ENCODE measurements at regions not wholly inside any gene's neighbourhood (a gene's known extent, or its start where the extent isn't known, plus 50 kb on each side); places are given as distances from the start of the nearest gene placed in this dataset.

DNA sequence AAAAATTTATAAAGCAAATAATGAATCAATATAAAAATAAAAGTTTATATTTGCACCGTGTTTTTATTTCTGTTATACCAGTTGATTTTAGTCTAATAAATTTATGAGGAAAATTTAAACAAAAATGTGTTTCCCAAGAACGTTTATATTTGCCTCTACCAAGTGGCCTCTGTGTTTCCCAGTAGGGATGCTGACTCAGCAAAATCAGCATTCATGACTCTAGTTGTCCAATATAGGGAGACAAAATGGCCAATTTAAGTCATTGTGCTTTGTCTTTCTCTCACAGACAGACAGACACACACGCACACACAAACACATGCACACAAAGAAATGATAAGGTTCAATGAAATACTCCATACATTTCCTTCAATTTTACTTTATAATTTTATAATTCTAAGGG lies 942.5 kb upstream of the ZWINT start:
- DNase-seq, result no peak

DNA sequence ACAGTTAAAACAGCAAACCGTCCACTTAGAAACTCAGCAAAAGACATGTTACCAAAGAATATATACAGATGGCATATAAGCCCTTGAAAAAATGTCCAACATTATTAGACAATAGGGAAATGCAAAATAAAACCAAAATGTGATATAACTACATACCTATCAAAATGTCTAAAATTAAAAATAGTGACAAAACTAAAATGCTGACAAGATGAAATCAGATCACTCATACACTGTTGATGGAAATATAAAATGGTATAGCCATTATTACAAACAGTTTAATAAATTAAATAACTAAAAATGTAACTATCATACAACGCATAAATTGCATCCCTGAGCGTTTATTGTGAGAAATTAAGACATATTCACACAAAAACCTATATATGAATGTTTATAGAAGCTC lies 939.7 kb upstream of the ZWINT start:
- DNase-seq, result no peak

DNA sequence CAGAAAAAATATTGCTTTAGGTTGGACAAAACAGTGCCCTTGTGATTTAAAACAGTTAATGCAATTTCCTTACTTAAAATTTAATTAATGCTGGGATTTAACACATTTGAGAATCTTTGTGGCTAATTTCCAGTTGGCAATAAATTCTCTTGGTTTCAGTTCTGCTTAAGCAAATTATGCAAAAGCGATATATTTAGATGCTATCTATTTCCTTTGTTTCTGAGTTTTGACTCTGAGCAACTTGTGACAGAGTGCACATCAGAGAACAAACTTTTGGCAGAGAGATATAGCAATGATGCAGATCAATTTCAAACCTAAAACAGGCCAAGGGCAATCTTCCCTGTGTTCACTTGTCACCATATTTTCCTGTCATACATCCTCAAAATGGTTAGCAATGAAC lies 933.6 kb upstream of the ZWINT start:
- no peak for DNase-seq

DNA sequence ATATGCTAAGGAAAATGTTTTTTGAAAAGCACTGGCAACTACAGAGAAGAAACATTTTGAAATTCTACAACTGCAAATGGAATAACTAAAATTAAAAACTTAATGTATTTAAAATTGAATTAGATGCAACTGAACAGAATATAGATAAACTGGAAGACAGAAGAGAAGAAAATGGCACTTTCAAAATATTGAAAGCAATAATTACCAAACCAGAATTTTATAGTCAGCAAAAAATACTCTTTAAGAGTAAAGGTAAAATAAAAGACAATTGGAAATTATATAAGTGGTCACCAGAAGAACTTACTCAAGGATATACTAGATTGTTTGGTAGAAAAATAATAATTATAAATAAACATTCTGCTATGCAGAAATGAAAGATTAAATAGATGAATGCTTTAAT lies 927.7 kb upstream of the ZWINT start:
- no peak for DNase-seq

DNA sequence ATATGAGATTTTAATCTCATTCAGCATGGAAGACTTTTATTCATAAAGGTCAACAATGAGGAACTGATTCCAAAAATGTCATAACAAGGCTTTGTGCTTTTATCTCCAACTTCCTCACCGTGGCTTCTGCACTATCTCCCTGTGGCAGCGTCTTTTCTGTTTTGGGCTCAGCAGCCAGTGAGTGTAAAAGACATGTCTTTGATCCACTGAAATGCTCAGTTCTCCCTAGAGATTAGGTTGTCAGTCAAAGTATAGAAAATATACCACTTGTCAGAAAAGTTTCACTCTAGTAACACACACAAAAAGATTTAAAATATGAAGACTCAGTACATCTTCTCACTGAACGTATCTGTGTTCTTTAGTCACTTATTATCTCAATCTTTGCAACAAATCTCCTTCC lies 901.8 kb upstream of the ZWINT start:
- DNase-seq, result no peak

DNA sequence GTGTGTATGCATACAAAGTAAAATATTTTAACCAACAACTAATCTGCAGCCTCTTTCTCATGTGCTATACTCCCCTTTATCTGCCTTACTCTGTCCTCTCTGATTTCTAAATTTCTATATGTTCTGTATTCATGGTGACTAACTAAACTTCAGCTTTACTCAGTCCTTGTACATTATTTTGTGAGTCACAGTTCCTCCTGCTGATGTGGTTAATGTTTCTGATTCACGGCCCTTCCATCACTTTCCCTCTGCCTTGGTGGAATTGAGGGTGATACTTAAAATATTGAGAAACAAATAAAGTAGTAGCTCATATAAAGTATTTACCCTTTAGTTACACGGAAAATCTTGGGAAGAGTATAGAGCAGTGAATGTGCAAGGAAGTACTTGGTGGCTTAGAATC lies 899.1 kb upstream of the ZWINT start:
- no peak for DNase-seq

DNA sequence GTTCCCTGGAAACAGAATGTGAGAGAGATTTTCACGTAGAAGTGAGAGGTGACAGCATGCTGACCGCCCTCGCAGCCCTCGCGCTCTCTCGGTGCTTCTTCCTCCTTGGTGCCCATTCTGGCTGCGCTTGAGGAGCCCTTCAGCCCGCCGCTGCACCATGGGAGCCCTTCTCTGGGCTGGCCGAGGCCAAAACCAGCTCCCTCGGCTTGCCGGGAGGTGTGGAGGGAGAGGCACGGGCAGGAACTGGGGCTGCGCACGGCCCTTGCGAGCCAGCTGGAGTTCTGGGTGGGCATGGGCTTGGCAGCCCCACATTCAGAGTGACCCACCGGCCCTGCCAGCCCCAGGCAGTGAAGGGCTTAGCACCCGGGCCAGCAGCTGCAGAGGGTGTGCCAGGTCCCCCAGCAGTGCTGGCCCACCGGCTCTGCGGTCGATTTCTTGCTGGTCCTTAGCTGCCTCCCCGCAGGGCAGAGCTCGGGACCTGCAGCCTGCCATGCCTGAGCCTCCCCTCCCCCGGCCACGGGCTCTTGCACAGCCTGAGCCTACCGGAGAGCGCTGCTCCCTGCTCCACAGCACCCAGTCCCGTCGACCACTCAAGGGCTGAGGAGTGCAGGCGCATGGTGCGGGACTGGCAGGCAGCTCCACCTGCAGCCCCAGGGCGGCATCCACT lies 888.7 kb upstream of the ZWINT start:
- DNase-seq, result no peak

DNA sequence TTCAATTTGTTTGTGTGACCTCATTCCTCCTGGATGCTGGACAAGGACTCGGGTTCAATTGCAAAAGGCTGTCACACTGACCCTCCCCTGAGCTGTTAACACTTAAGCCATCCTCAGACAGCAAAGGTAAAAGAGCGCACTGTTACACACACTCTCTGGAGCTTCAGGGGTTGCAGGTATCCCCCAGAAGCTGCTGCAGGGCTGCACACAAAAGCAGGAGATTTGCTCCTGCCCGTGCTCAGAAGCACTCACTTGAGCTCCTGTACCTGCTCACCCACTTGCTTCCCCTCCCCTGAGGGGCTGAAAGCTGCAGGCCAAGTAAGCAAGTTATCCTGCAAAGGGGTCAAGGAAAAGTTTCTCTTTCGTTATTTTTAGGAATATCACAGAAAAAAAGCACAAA lies 886.2 kb upstream of the ZWINT start:
- no peak for DNase-seq

DNA sequence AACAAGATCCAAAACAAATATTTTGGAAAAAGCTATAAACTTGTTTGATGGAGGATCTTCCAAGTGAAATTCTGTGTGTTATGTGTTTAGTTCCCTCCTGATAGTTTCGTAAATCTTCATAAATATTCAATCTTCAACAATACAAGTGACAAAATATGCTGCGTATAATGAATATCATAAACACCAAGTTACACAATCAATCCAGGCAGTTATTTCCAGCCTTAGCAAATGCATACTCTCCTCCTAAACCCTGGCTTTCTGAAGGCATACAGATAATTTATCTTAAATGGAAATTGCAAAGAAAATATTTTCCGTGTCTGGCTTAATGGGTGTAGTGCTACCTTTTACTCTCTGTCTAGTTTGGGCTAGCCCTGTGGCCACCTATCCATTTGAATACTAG lies 864.9 kb upstream of the ZWINT start:
- DNase-seq, result no peak

DNA sequence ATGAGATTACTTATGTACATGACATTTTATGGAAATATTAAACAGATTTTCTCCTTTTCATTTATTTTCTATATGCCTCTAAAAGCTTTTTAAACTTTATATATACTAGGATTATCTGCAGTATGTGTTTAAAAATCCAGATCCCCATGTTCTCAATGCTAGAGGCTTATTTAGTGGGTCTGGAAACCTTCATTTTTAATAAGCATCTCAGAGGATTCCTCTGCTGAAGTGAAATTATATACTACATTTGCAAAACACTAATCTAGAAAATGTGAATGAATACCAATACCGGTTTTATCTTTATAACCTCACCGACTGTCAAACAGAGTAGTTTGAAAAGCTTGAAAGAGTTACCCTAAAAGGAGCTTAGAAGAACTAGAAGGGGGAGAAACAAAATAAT lies 863.8 kb upstream of the ZWINT start:
- no peak for DNase-seq

DNA sequence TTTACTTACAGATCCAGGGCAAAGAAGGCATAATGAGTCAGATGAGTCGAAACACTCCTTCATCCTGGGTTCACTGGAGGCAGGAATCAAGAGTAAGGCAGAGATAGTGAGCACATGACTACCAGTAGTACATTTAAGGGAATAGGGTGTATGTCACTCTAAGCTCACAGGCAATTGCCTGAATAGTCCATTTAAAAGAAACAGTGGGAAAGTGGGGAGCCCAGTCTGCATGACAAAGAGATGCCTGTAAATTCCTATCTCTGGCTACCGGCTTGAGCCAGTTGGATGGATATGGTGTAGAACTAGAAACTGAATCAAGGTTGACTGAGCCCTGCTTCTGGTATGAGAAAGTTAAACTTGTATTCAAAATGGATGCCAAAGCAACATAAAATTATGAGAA lies 861.5 kb upstream of the ZWINT start:
- no peak for DNase-seq

DNA sequence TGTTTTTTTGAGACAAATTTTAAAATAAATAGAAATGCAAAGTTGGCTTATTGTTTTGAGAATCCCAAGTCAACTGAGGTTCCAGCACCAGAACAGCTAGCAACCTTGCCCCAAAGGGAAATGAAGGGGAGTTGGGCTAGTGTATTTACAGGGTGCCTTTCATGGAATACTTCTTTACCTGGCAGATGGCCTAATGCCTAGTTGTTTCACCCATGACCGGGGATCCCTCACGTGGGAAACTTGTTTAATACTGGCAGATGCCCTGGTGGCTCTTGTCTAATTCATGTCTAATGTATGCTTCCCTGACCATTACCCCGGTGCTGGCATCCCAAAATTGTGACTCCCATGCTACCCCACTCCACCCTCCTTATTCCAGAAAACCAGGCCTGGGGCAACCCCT lies 861.1 kb upstream of the ZWINT start:
- DNase-seq, result no peak

DNA sequence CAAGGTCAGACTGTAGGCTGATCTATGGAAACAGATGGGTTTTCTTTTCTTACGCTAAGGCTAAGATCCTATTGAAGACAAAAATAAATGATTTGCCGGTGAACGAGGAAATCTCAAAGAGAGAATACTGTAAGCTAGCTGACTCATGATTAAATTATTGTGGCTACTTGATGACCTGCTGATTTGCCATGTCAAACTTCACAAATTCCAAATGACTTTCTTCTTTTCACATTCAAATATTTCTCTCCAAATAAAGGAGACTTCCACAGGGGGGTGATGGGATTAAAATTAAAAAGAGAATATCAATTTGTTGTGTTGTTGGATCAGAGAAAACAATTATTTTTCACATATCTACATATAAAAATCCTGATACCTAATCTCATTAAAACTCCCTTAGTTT lies 860.6 kb upstream of the ZWINT start:
- no peak for DNase-seq

DNA sequence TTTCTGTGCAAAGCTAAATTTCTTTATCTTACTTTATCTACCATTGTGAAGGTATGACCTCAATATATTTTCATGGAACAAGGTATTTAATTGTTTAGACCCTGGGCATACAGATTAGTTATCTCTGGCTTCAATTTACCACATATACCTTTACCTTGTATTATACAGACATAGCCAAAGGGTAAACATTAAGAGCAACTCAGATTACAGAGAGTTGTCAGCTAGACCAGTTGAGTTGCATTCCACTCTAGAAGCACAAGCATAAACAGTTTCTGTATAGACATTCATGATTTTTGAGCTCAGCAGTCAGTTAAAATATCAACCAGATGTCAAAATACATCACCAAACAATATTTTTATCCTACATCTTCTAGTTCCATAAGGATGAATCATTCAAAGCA lies 857.3 kb upstream of the ZWINT start:
- no peak for DNase-seq

DNA sequence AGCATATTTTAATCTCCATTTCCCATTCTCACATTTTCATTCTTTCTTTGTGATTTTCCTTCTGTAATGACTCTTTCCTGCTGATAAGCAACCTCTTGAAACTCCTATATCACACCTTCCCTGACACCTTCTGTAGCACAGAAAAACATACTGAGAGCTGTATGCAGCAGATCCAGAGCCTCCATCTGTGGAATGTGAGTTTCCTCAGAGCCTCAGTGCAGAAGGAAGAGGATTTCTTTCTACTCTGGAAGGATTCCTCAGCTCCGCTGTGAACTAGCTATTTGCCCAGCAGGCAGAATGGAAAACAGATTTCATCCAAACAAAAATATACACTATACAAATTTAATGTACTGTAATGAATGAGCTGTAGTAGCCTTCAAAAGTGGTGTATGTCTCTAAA lies 841.3 kb upstream of the ZWINT start:
- no peak for DNase-seq

DNA sequence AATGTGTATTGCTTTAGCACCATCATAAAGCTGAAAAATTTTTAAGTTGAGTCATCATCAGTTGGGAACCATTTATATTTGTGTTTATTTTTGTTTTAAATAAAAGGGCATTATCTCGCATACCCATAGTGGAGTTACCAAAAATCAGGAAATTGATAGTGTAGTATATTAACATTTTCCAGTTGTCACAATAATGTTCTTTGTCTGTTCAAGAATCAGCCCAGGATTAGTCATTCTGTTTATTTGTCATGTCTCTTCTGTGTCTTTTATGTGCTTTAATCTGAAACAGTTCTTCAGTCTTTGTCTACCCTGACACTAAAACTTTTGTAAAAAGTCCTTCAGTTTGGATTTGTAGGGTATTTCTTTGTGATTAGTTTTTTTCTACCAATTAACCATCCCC lies 827.8 kb upstream of the ZWINT start:
- DNase-seq, result no peak

DNA sequence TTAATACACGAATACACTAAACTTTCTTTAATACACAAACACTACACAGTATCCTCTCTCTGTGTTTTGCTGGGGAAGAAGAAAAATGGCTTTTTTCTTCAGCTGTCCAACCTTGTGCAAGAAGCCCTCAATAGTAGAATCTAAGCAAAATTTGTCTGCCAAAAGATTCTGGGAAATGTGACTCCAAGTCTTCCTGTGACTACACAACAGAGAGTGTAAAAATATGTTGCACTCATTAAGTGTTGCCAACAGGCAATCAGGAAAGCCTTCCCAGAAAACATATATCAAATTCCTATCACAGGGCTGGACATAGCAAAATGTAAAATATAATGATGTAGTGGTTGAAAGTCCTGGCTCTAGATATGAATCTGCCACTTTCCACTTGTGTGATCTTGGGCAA lies 825.1 kb upstream of the ZWINT start:
- DNase-seq, result no peak

DNA sequence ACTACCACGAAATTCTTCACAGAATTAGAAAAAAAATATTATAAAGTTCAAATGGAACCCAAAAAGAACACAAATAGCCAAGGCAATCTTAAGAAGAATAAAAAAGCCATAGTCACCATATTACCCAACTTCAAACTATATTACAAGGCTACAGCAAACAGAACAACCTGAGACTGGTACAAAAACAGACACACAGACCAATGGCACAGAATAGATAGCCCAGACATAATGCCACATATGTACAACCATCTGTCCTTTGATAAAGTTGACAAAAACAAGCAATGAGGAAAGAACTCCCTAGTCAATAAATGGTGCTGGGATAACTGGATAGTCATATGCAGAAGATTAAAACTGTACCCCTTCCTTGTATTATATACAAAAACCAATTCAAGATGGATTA lies 808.5 kb upstream of the ZWINT start:
- DNase-seq, result no peak

DNA sequence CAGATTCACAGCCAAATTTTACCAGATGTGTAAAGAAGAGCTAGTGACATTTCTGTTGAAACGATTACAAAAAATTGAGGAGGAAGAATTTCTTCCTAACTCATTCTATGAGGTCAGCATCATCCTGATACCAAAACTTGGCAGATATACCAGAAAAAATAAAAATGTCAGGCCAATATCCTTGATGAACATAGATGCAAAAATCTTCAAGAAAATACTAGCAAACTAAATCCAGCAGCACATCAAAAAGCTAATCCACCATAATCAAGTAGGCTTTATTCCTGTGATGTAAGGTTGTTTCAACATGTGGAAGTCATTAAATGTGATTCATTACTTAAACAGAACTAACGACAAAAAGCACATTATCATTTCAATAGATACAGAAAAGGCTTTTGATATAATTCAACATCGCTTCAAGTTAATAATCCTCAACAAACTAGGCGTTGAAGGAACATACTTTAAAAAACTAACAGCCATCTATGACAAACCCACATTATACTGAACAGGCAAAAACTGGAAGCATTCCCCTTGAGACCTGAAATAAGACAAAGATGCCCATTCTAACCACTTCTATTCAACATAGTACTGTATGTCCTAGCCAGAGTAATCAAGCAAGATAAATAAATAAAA lies 807.7 kb upstream of the ZWINT start:
- DNase-seq, result no peak

DNA sequence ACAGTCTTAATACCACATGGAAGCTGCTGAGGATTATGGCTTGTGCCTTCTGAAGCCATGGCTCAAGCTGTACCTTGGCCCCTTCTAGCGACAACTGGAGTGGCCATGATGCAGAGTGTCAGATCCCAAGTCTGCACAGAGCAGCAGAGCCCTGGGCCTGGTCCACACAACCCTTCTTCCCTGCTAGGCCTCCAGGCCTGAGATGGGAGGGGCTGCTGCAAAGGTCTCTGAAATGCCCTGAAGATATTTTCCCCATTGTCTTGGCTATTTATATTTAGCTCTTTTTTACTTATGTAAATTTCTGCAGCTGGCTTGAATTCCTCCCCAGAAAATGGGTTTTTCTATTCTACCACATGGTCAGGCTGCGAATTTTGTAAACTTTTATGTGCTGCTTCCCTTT lies 804.6 kb upstream of the ZWINT start:
- no peak for DNase-seq

DNA sequence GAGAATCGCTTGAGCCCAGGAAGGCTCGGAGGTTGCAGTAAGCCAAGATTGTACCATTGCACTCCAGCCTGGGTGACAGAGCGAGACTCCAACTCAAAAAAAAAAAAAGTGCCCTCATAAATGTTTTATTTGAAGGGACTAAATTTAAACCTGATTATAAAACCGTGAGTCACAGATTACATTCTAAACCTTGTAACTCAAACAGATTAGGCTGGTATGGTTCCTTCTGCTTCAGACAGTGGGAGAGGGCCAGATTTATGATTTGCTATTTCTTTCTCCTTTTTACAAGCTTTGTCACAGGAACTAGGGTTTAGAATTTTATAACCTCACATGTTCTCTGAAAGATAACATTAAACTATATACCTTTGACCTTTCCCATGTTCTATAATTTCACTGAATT lies 801.2 kb upstream of the ZWINT start:
- no peak for DNase-seq

DNA sequence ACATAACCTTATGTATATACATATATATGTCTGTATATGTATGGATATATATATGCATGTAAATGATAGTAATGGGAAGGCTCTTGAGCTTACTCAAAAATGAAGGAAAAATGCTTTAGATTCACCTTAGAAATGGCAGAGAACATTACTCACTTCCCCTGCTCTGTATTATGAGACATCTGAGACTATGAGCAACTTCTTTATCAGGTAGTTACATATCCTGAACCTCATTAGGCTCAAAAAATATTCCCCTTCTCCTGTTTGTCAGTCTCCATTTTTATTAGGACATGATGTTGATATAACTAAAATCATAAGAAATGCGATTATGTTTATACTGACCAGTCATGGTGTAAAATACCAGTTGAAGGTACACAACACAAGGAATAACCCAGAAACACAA lies 800.1 kb upstream of the ZWINT start:
- DNase-seq, result no peak

DNA sequence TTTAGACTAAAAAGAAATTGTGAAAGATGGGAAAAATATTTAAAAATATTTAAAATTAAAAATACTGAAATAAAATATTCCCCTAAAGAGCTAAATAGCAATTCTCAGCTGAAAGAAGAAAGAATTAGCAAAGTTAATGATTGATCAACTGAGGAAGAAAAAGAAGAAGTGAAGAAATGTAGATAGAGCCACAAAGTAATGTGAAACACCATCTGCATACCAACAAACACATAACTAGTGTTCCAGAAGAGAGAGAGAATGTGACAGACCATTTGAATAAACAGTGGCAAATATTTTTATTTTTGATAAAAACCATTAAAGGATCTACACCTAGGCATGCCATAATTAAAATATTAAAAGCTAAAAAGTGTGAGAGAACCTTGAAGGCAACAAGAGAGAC lies 784.5 kb upstream of the ZWINT start:
- no peak for DNase-seq

DNA sequence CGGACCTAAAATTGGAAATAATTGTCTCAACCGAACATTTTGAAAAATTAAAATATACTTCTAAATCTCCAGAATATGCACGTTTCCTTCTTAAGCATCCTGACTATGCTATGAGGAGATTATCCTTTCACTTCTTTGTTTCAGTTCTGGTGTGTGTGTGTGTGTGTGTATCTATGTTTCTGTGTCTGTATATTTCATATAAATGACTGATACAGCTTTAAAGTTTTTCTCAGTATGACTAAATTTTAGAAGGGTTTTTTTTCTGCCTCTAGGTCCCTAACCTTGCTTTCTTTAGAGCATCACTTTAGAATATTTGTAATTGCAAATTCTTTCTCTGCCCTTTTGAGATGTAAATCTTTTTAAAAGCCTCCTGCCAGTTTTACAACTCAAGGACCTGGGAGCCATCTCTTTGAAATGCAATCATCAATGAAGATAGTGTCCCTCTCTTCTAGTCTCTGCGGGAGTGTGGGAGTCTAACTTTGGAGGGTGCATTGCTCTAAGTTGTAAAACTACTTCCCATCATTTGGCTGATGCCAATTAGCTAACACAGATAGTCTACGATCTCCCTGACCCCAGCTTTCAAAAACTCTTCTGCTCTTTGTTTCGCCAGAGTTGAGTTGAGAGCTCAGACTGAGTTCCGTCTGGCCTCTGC lies 782.0 kb upstream of the ZWINT start:
- DNase-seq, result no peak

DNA sequence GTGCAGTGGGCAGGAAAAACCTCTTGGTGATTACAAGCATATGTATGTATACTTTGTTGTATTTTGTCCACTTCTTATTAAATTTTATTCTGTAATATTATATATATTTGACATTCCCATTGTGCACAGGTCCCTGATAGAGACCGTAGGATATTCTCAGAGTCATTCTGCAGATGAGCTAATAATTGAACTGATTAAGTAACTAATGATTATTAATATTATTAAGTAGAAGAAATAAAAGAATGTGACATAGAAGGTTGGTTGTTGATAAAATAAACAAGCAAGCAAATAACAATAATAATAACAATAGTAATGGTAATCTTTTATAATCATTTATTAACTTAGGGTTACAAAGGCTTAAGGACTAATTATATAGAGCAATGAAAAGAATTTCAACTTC lies 780.6 kb upstream of the ZWINT start:
- no peak for DNase-seq

All from effector CD4-positive, alpha-beta T cell (primary cell).